ENCODE measurements at regions not wholly inside any gene's neighbourhood (a gene's known extent, or its start where the extent isn't known, plus 50 kb on each side); places are given as distances from the start of the nearest gene placed in this dataset.

DNA sequence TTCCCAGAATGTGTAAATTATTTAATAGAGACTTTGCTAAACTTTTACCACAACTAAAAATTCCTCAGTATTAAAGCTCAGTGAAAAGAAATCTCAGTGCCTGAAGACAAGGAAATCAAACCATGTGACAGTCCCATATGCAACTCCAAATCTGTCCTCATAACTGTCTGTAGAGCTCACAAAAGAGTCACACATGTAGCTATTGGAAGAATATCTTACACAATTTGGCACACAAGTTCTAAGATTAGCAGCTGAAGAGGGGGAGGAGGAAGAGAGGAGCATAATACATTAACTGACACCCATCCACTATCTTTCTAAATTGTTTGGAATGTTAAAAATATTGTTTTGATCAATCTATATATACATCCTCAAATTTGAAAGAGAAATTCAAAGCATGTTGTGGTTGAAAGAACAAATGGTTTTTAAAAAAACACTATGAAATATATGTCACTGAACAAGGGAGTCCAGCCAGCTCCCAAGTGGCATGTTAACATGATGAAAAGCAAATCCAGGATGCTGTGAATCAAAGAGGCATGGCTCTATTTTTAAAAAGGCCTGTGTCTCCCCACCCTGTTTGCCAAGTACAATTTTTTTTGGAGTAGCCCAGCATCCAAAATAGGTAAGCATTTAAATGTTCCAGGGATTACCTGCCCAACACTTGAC lies 126.3 kb upstream of the NANOGP8 start:
- no peak for TF ChIP-seq LEF1 (IDR thresholded peaks at IDR 0.05; ENCODE audit: borderline replicate concordance)
- TF ChIP-seq ZNF384 (IDR thresholded peaks at IDR 0.05) = no peak
- TF ChIP-seq BHLHE40 (IDR thresholded peaks at IDR 0.05; ENCODE audit: borderline replicate concordance) = no peak
- no peak for TF ChIP-seq CTBP1 (IDR thresholded peaks at IDR 0.05; ENCODE audit: borderline replicate concordance)
- no peak for TF ChIP-seq TARDBP (IDR thresholded peaks at IDR 0.05)
- TF ChIP-seq, protein P1, sequence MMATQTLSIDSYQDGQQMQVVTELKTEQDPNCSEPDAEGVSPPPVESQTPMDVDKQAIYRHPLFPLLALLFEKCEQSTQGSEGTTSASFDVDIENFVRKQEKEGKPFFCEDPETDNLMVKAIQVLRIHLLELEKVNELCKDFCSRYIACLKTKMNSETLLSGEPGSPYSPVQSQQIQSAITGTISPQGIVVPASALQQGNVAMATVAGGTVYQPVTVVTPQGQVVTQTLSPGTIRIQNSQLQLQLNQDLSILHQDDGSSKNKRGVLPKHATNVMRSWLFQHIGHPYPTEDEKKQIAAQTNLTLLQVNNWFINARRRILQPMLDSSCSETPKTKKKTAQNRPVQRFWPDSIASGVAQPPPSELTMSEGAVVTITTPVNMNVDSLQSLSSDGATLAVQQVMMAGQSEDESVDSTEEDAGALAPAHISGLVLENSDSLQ (IDR thresholded peaks at IDR 0.05) = no peak
- TF ChIP-seq NFRKB (IDR thresholded peaks at IDR 0.05) = no peak
- TF ChIP-seq SP1 (IDR thresholded peaks at IDR 0.05) = no peak

All from HEK293T (cell line).